GM23248 (cell line): ENCODE measurements at regions not wholly inside any gene's neighbourhood (a gene's known extent, or its start where the extent isn't known, plus 50 kb on each side); places are given as distances from the start of the nearest gene placed in this dataset.

Source experiments
- EZH2 ChIP-seq: fragments of 200-600 bp; sonication (generic); IDR thresholded peaks from 2 replicates; pipeline ENCODE4 v1.6.1; 2018; ENCODE audit warnings: antibody characterized with exemption, mild to moderate bottlenecking; ENCODE audit not compliant: insufficient read depth, poor library complexity, severe bottlenecking
- EZH2phosphoT487 ChIP-seq: fragments of 200-600 bp; sonication (generic); IDR thresholded peaks from 2 replicates; pipeline ENCODE4 v1.6.1; 2018; ENCODE audit warnings: antibody characterized with exemption, moderate library complexity, mild to moderate bottlenecking, low read depth; ENCODE audit not compliant: insufficient read depth

GRCh38 chr2:17235167-17235566 lies 283.1 kb downstream of the RAD51AP2 start:
- no peak for TF ChIP-seq EZH2
- no peak for TF ChIP-seq EZH2phosphoT487
